GM21529 (cell line): ENCODE measurements at regions not wholly inside any gene's neighbourhood (a gene's known extent, or its start where the extent isn't known, plus 50 kb on each side); places are given as distances from the start of the nearest gene placed in this dataset.

ENCODE experiments used
- ATAC-seq: cut with Tn5 transposase; IDR thresholded peaks from one replicate; pipeline ENCODE4 v1.9.1; 2021; ENCODE audit not compliant: unreplicated experiment

GRCh38 chr5:120738568-120738967, 274.5 kb downstream of the PRR16 start:
- no peak for ATAC-seq

GRCh38 chr5:120740989-120741388, 276.9 kb downstream of the PRR16 start:
- ATAC-seq = no peak

- ATAC-seq = no peak
These were observed 284.4 kb downstream of the PRR16 start for GRCh38 chr5:120748474-120748873.

- ATAC-seq = no peak
These were observed 285.6 kb downstream of the PRR16 start for GRCh38 chr5:120749737-120750136.

- no peak for ATAC-seq
These were observed 295.5 kb downstream of the PRR16 start for GRCh38 chr5:120759587-120759986.

GRCh38 chr5:120761986-120762385, 297.9 kb downstream of the PRR16 start:
- no peak for ATAC-seq

- no peak for ATAC-seq
These were observed 301.1 kb downstream of the PRR16 start for GRCh38 chr5:120765189-120765588.

GRCh38 chr5:120767178-120767820, 303.2 kb downstream of the PRR16 start:
- ATAC-seq = no peak

- ATAC-seq = no peak
These were observed 305.3 kb downstream of the PRR16 start for GRCh38 chr5:120769312-120769872.

- no peak for ATAC-seq
These were observed 307.1 kb downstream of the PRR16 start for GRCh38 chr5:120771202-120771601.

- no peak for ATAC-seq
These were observed 314.7 kb downstream of the PRR16 start for GRCh38 chr5:120778491-120779484.

- ATAC-seq = no peak
These were observed 315.6 kb downstream of the PRR16 start for GRCh38 chr5:120779674-120780073.

GRCh38 chr5:120788481-120788880, 324.4 kb downstream of the PRR16 start:
- ATAC-seq = no peak

- no peak for ATAC-seq
These were observed 325.8 kb downstream of the PRR16 start for GRCh38 chr5:120789918-120790317.

- ATAC-seq = no peak
These were observed 326.2 kb downstream of the PRR16 start for GRCh38 chr5:120790339-120790738.

GRCh38 chr5:120792477-120792876, 328.4 kb downstream of the PRR16 start:
- ATAC-seq = no peak

GRCh38 chr5:120794121-120794520, 330.0 kb downstream of the PRR16 start:
- ATAC-seq = no peak

- no peak for ATAC-seq
These were observed 339.2 kb downstream of the PRR16 start for GRCh38 chr5:120803282-120803681.

- no peak for ATAC-seq
These were observed 341.0 kb downstream of the PRR16 start for GRCh38 chr5:120805131-120805530.

GRCh38 chr5:120806202-120806601, 342.1 kb downstream of the PRR16 start:
- no peak for ATAC-seq

GRCh38 chr5:120808135-120808534, 344.0 kb downstream of the PRR16 start:
- no peak for ATAC-seq

GRCh38 chr5:120808606-120809005, 344.5 kb downstream of the PRR16 start:
- no peak for ATAC-seq
